ENCODE measurements at regions not wholly inside any gene's neighbourhood (a gene's known extent, or its start where the extent isn't known, plus 50 kb on each side); places are given as distances from the start of the nearest gene placed in this dataset.
A peak's percentile ranks its signal among the peaks of the same experiment; 100 is the strongest.
"Not testable (repeated sequence)": the region's sequence is repeated elsewhere in the genome, so short reads cannot be mapped to it uniquely, and the experiment has no call there.

GRCh38 chr1:120508351-120508750 is 93.5 kb downstream of the NBPF8 start:
- H3K27ac ChIP-seq (ENCODE audit: low read length); intact Hi-C loops (cut with micrococcal nuclease); H3K4me3 ChIP-seq (ENCODE audit: low read length); ATAC-seq; H3K36me3 ChIP-seq (ENCODE audit: control insufficient read depth, insufficient read depth, low read length); H3K27me3 ChIP-seq (ENCODE audit: control insufficient read depth, insufficient read depth, low read length); H3K27ac Mint-ChIP-seq; H3K9me3 ChIP-seq (ENCODE audit: control insufficient read depth, insufficient read depth, low read length); H3K9me3 Mint-ChIP-seq; H3K27me3 Mint-ChIP-seq (ENCODE audit: low read depth in 2 of 2); H3K36me3 Mint-ChIP-seq; H3K4me3 Mint-ChIP-seq; DNase-seq; H3K4me1 ChIP-seq (ENCODE audit: control insufficient read depth, insufficient read depth, low read length); H3K4me1 Mint-ChIP-seq: not testable (repeated sequence)
- no CpG with 5 or more reads among the region's 3 CpGs for whole genome bisulfite sequencing (ENCODE audit: insufficient coverage)

DNA sequence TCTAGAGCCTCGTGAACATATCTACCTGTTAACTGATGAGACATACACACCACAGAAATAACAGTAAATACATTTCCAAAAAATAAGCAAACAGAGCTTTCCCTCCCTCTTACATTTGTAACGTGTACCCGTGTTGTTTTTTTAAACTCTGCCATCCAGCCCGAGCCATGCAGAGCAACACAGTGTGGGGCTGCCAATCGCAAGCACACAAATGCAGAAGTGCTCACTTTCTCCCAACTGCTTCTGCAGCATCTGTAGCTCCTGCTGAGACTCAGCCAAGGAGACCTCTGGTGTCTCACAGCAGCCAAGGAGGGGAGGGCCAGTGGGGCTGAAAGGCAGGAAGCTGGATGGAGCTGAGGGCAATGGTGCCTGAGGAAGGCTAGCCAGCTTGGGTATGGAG is 94.4 kb downstream of the NBPF8 start:
- DNase-seq; ATAC-seq; H3K4me1 Mint-ChIP-seq; H3K4me3 ChIP-seq (ENCODE audit: low read length); intact Hi-C loops (cut with micrococcal nuclease); H3K27me3 ChIP-seq (ENCODE audit: control insufficient read depth, insufficient read depth, low read length); H3K27ac ChIP-seq (ENCODE audit: low read length); H3K9me3 Mint-ChIP-seq; H3K4me1 ChIP-seq (ENCODE audit: control insufficient read depth, insufficient read depth, low read length); H3K9me3 ChIP-seq (ENCODE audit: control insufficient read depth, insufficient read depth, low read length); H3K27me3 Mint-ChIP-seq (ENCODE audit: low read depth in 2 of 2); H3K4me3 Mint-ChIP-seq; H3K36me3 Mint-ChIP-seq; H3K36me3 ChIP-seq (ENCODE audit: control insufficient read depth, insufficient read depth, low read length); H3K27ac Mint-ChIP-seq: not testable (repeated sequence)
- no CpG with 5 or more reads among the region's 5 CpGs for WGBS (ENCODE audit: insufficient coverage)

DNA sequence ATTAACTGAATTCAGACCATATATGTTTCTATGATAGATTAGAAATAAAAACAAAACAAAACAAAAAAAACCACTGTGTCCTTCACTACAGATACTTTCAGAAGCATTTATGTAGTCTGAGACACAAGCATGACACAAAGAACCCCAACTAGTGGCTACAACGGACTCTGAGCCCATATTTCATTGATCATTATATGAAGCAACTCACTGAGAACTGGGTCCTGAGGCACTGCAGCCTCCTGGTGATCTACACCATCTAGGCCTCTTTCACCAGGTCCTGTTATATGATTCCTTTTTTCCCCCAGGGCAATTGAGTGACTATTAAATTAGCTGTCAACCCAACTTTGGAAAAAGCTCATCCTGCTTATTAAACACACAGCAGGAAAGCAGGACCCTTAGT is 98.3 kb downstream of the NBPF8 start:
- H3K36me3 Mint-ChIP-seq; intact Hi-C loops (cut with micrococcal nuclease); H3K4me3 Mint-ChIP-seq; H3K4me1 ChIP-seq (ENCODE audit: control insufficient read depth, insufficient read depth, low read length); H3K27me3 Mint-ChIP-seq (ENCODE audit: low read depth in 2 of 2); H3K27ac ChIP-seq (ENCODE audit: low read length); H3K4me3 ChIP-seq (ENCODE audit: low read length); H3K27me3 ChIP-seq (ENCODE audit: control insufficient read depth, insufficient read depth, low read length); ATAC-seq; DNase-seq; H3K4me1 Mint-ChIP-seq; H3K9me3 Mint-ChIP-seq; H3K27ac Mint-ChIP-seq; H3K36me3 ChIP-seq (ENCODE audit: control insufficient read depth, insufficient read depth, low read length); H3K9me3 ChIP-seq (ENCODE audit: control insufficient read depth, insufficient read depth, low read length): not testable (repeated sequence)
- no CpG with 5 or more reads among the region's 1 CpG for WGBS (ENCODE audit: insufficient coverage)

DNA sequence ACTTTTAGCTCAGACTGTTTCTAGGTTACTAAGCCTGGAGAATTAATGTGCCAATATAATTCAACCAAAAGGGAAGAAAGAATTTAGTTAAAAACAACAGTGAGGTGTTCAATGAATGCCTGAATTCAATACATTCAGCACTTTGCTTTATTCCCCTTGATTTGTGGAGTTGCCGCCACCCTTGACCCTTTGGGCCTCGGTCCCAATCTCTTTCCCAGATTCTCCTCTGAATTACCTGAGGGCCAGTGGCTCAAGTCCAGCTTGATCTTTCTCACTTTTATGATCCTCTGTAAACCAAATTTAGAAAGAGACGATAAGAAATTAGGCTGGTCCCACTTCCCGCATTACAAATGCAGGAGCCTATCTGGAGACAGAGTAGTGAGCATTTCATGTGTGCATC is 98.7 kb downstream of the NBPF8 start:
- H3K27me3 Mint-ChIP-seq (ENCODE audit: low read depth in 2 of 2); H3K4me1 Mint-ChIP-seq; H3K9me3 ChIP-seq (ENCODE audit: control insufficient read depth, insufficient read depth, low read length); ATAC-seq; H3K4me3 ChIP-seq (ENCODE audit: low read length); DNase-seq; H3K36me3 Mint-ChIP-seq; H3K27me3 ChIP-seq (ENCODE audit: control insufficient read depth, insufficient read depth, low read length); H3K9me3 Mint-ChIP-seq; H3K27ac ChIP-seq (ENCODE audit: low read length); H3K27ac Mint-ChIP-seq; H3K36me3 ChIP-seq (ENCODE audit: control insufficient read depth, insufficient read depth, low read length); H3K4me3 Mint-ChIP-seq; H3K4me1 ChIP-seq (ENCODE audit: control insufficient read depth, insufficient read depth, low read length); intact Hi-C loops (cut with micrococcal nuclease): not testable (repeated sequence)
- WGBS (ENCODE audit: insufficient coverage): no CpG with 5 or more reads among the region's 4 CpGs

DNA sequence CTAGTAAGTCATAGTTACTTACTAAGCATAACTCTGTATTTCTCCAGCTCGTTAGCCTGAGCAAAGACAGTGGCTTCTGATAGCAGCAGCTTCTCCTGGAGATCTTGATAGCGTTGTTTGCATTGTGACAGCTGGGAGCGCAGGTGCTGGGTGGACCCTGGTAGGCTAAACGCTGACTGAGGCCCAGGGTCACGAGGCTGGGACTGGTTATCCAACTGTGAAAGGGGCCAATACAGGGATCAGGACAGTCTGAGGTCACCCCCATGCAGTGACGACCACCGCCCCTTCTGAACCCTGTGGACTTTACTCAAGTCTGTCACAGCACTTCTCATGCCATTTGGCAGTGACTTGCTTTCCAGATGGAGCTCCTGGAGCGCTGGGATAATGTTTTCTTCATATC is 104.4 kb downstream of the NBPF8 start:
- H3K4me1 ChIP-seq (ENCODE audit: control insufficient read depth, insufficient read depth, low read length); ATAC-seq; DNase-seq; H3K4me3 Mint-ChIP-seq; H3K9me3 ChIP-seq (ENCODE audit: control insufficient read depth, insufficient read depth, low read length); intact Hi-C loops (cut with micrococcal nuclease); H3K36me3 Mint-ChIP-seq; H3K27me3 Mint-ChIP-seq (ENCODE audit: low read depth in 2 of 2); H3K4me3 ChIP-seq (ENCODE audit: low read length); H3K27ac Mint-ChIP-seq; H3K4me1 Mint-ChIP-seq; H3K27me3 ChIP-seq (ENCODE audit: control insufficient read depth, insufficient read depth, low read length); H3K36me3 ChIP-seq (ENCODE audit: control insufficient read depth, insufficient read depth, low read length); H3K27ac ChIP-seq (ENCODE audit: low read length); H3K9me3 Mint-ChIP-seq: not testable (repeated sequence)
- no CpG with 5 or more reads among the region's 8 CpGs for WGBS (ENCODE audit: insufficient coverage)

DNA sequence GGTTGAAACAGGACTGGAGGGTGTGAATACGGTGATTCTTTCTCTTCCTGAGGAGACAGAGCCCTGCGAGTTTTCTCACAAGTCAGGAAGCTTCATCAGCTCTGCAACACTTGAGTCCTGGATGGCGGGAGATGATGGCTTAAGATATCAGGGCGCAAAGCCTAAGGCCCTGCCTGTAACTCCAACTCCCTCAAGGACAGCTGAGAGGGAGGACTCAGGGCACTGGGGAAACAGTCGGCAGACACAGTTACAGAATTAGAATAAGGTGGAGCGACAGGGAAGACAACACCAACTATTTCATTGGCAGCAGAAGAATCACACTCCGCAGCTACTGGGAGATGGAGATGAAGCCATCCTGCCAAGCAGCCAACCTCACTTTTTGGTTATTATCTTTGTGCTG is 109.6 kb downstream of the NBPF8 start:
- H3K36me3 ChIP-seq (ENCODE audit: control insufficient read depth, insufficient read depth, low read length); H3K27ac ChIP-seq (ENCODE audit: low read length); H3K4me1 Mint-ChIP-seq; H3K27ac Mint-ChIP-seq; H3K4me3 Mint-ChIP-seq; intact Hi-C loops (cut with micrococcal nuclease); H3K36me3 Mint-ChIP-seq; H3K27me3 ChIP-seq (ENCODE audit: control insufficient read depth, insufficient read depth, low read length); H3K9me3 Mint-ChIP-seq; DNase-seq; H3K4me3 ChIP-seq (ENCODE audit: low read length); H3K27me3 Mint-ChIP-seq (ENCODE audit: low read depth in 2 of 2); H3K4me1 ChIP-seq (ENCODE audit: control insufficient read depth, insufficient read depth, low read length); ATAC-seq; H3K9me3 ChIP-seq (ENCODE audit: control insufficient read depth, insufficient read depth, low read length): not testable (repeated sequence)
- no CpG with 5 or more reads among the region's 7 CpGs for WGBS (ENCODE audit: insufficient coverage)

- no CpG with 5 or more reads among the region's 3 CpGs for WGBS (ENCODE audit: insufficient coverage)
- H3K4me1 Mint-ChIP-seq; intact Hi-C loops (cut with micrococcal nuclease); H3K9me3 Mint-ChIP-seq; H3K36me3 Mint-ChIP-seq; H3K9me3 ChIP-seq (ENCODE audit: control insufficient read depth, insufficient read depth, low read length); H3K4me3 Mint-ChIP-seq; ATAC-seq; H3K4me1 ChIP-seq (ENCODE audit: control insufficient read depth, insufficient read depth, low read length); H3K27me3 Mint-ChIP-seq (ENCODE audit: low read depth in 2 of 2); H3K36me3 ChIP-seq (ENCODE audit: control insufficient read depth, insufficient read depth, low read length); H3K27ac ChIP-seq (ENCODE audit: low read length); H3K27me3 ChIP-seq (ENCODE audit: control insufficient read depth, insufficient read depth, low read length); H3K4me3 ChIP-seq (ENCODE audit: low read length); H3K27ac Mint-ChIP-seq: not testable (repeated sequence)
- DNase-seq: peak in 1 of 2 donors; percentile 9
Measured at GRCh38 chr1:120525386-120525785, 110.6 kb downstream of the NBPF8 start.

DNA sequence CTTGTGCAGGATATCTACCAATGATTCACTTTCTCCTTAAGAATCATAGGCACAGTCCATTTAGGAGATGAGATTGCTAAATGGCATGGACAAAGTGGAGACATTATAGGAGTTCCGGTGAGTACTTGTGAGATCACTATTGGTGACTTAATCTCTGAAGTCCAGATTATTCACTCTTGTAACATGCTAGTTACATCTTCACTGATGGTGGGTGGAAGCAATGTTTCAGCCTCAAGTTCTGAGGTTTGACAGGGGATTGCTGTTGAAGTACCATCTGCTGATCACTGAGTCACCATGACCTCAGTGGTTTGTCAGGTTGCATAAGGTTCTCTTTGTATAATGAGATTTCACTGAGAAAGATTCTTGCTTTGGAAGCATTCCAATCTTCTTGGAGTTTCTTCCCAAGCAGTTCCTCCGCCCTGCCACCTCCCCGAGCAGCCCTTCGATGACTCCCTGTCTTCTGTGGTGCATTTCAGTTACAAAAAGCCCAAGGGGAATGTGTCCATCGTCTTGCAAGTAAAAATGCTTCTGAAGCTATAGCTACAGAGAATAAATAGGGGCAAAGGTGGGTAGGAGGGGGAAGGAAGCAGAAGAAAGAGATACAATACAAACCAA is 114.7 kb downstream of the NBPF8 start:
- DNase-seq; intact Hi-C loops (cut with micrococcal nuclease); ATAC-seq; H3K4me1 Mint-ChIP-seq; H3K9me3 ChIP-seq (ENCODE audit: control insufficient read depth, insufficient read depth, low read length); H3K27me3 ChIP-seq (ENCODE audit: control insufficient read depth, insufficient read depth, low read length); H3K27me3 Mint-ChIP-seq (ENCODE audit: low read depth in 2 of 2); H3K36me3 ChIP-seq (ENCODE audit: control insufficient read depth, insufficient read depth, low read length); H3K36me3 Mint-ChIP-seq; H3K4me1 ChIP-seq (ENCODE audit: control insufficient read depth, insufficient read depth, low read length); H3K4me3 Mint-ChIP-seq; H3K4me3 ChIP-seq (ENCODE audit: low read length); H3K27ac ChIP-seq (ENCODE audit: low read length); H3K27ac Mint-ChIP-seq; H3K9me3 Mint-ChIP-seq: not testable (repeated sequence)
- WGBS (ENCODE audit: insufficient coverage): 96% methylated on average over 3 of the region's 5 CpGs

Data from natural killer cell (primary cell).